Neural cell (in vitro differentiated cells): ENCODE measurements at regions not wholly inside any gene's neighbourhood (a gene's known extent, or its start where the extent isn't known, plus 50 kb on each side); places are given as distances from the start of the nearest gene placed in this dataset.

Source experiments
- H2AFZ ChIP-seq: fragments of 200-600, 300-800 bp; sonication (generic), shearing (Covaris generic); 2 replicates; pipeline ENCODE4 v1.6.0; 2014; ENCODE audit warnings: low read depth, mild to moderate bottlenecking, antibody characterized with exemption, low read length, moderate library complexity
- H3F3A ChIP-seq: fragments of 200-600 bp; shearing (Covaris generic); 2 replicates; pipeline ENCODE4 v1.6.1; 2016; ENCODE audit warnings: mild to moderate bottlenecking, moderate library complexity, mixed read lengths, antibody characterized with exemption, low read length; ENCODE audit not compliant: insufficient read depth, poor library complexity, severe bottlenecking
- H3K27ac ChIP-seq: fragments of 200-600, 300-800 bp; sonication (generic), shearing (Covaris generic); 2 replicates; pipeline ENCODE4 v1.5.1; 2014; ENCODE audit warnings: mild to moderate bottlenecking, low read length, moderate library complexity
- H3K27me3 ChIP-seq: fragments of 300-800, 200-600 bp; sonication (generic), shearing (Covaris generic); 2 replicates; pipeline ENCODE4 v1.6.0; 2014; ENCODE audit warnings: mild to moderate bottlenecking, low read depth, low read length, moderate library complexity; ENCODE audit not compliant: insufficient read depth
- H3K36me3 ChIP-seq: fragments of 300-800, 200-600 bp; sonication (generic), shearing (Covaris generic); 2 replicates; pipeline ENCODE4 v1.5.1; 2014; ENCODE audit warnings: mild to moderate bottlenecking, antibody characterized with exemption, low read length, moderate library complexity; ENCODE audit not compliant: insufficient read depth
- H3K4me2 ChIP-seq: fragments of 300-800, 200-600 bp; sonication (generic), shearing (Covaris generic); 2 replicates; pipeline ENCODE4 v1.6.0; 2014; ENCODE audit warnings: mild to moderate bottlenecking, low read length
- H3K4me3 ChIP-seq: fragments of 300-800, 200-600 bp; sonication (generic), shearing (Covaris generic); 2 replicates; pipeline ENCODE4 v1.5.1; 2014; ENCODE audit warnings: mild to moderate bottlenecking, low read length, moderate library complexity
- H3K79me2 ChIP-seq: fragments of 200-600 bp; shearing (Covaris generic); replicated peaks from 2 replicates; pipeline ENCODE4 v1.6.0; 2014; ENCODE audit warnings: mild to moderate bottlenecking, low read length, moderate library complexity; ENCODE audit not compliant: insufficient read depth
- H3K9ac ChIP-seq: fragments of 300-800, 200-600 bp; sonication (generic), shearing (Covaris generic); 2 replicates; pipeline ENCODE4 v1.6.1; 2016; ENCODE audit warnings: mild to moderate bottlenecking, low read length, mixed read lengths
- H3K9me2 ChIP-seq: fragments of 200-600 bp; shearing (Covaris generic); 2 replicates; pipeline ENCODE4 v1.6.1; 2016; ENCODE audit warnings: mild to moderate bottlenecking, low read length, mixed read lengths; ENCODE audit not compliant: insufficient read depth
- H3K9me3 ChIP-seq: fragments of 200-600, 300-800 bp; sonication (generic), shearing (Covaris generic); 2 replicates; pipeline ENCODE4 v1.6.1; 2016; ENCODE audit warnings: mild to moderate bottlenecking, mixed run types, low read length, moderate library complexity, mixed read lengths
- H4K20me1 ChIP-seq: fragments of 200-600 bp; shearing (Covaris generic); 2 replicates; pipeline ENCODE4 v1.6.1; 2016; ENCODE audit warnings: mild to moderate bottlenecking, mixed run types; ENCODE audit not compliant: insufficient read depth
- EP300 ChIP-seq: fragments of 450-650 bp; conservative IDR thresholded peaks from 2 replicates; pipeline ENCODE4 v1.6.1; 2014; ENCODE audit warnings: antibody characterized with exemption, mild to moderate bottlenecking, moderate library complexity; ENCODE audit not compliant: poor library complexity, severe bottlenecking
- EZH2 ChIP-seq: fragments of 200-600, 300-800 bp; shearing (Covaris generic), sonication (generic); IDR thresholded peaks from 2 replicates; pipeline ENCODE4 v1.6.1; 2014; ENCODE audit warnings: antibody characterized with exemption, low read length, borderline replicate concordance, mild to moderate bottlenecking; ENCODE audit not compliant: insufficient read depth, poor library complexity, severe bottlenecking
- MXI1 ChIP-seq: fragments of 450-650 bp; conservative IDR thresholded peaks from 2 replicates; pipeline ENCODE4 v1.6.1; 2014; ENCODE audit warnings: antibody characterized with exemption, mild to moderate bottlenecking; ENCODE audit not compliant: poor library complexity, severe bottlenecking
- POLR2AphosphoS5 ChIP-seq: IDR thresholded peaks from 2 replicates; pipeline ENCODE4 v1.6.1; 2012
- RAD21 ChIP-seq: fragments of 450-650 bp; conservative IDR thresholded peaks from 2 replicates; pipeline ENCODE4 v1.6.1; 2014; ENCODE audit warnings: antibody characterized with exemption, mild to moderate bottlenecking, moderate library complexity
- REST ChIP-seq: IDR thresholded peaks from 2 replicates; pipeline ENCODE4 v1.6.1; 2012; ENCODE audit warnings: borderline replicate concordance
- SMC3 ChIP-seq: fragments of 450-650 bp; conservative IDR thresholded peaks from 2 replicates; pipeline ENCODE4 v1.6.1; 2014; ENCODE audit warnings: antibody characterized with exemption, mild to moderate bottlenecking, moderate library complexity; ENCODE audit not compliant: poor library complexity
- TAF1 ChIP-seq: IDR thresholded peaks from 2 replicates; pipeline ENCODE4 v1.6.1; 2012; ENCODE audit warnings: low read depth
- TF ChIP-seq, protein P1 (sequence below): fragments of 450-650 bp; IDR thresholded peaks from 2 replicates; pipeline ENCODE4 v1.5.1; 2014; ENCODE audit warnings: antibody characterized with exemption, mild to moderate bottlenecking, moderate library complexity; ENCODE audit not compliant: poor library complexity, severe bottlenecking

DNA sequence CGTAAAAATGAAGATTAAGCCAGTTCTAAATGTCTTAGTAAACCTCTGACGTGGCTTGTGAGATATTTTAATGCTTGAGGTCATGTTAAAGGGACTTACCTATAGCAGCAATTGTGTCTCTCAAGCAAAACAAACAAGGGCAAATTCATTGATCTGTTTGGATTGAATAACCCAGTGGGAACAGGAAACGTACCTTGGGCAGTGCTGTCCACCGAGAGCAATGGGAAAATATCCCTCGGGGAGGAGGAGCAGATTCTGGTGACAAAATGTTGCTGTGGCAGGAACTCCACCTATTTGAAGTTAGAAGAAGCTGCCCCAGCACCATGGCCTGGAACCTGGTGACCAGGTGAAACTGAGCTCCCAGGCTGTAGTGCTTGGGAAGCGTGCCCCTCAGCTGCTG, 107.1 kb upstream of the FZD8 start:
- H3K9me2 ChIP-seq = no peaks in the 10 kb centered on the region
- no peak overlapping the region for H3K4me2 ChIP-seq
- no peaks in the 10 kb centered on the region for H3F3A ChIP-seq
- H3K79me2 ChIP-seq = no peaks in the 10 kb centered on the region
- H4K20me1 ChIP-seq = no peaks in the 10 kb centered on the region
- no peak overlapping the region for H3K27ac ChIP-seq
- no peak for TF ChIP-seq TAF1
- no peak for TF ChIP-seq EZH2
- no peak for TF ChIP-seq POLR2AphosphoS5
- no peak for TF ChIP-seq MXI1
- TF ChIP-seq RAD21 = no peak
- no peak for TF ChIP-seq EP300
- no peak for TF ChIP-seq REST
- no peak for TF ChIP-seq SMC3
- TF ChIP-seq, protein P1, sequence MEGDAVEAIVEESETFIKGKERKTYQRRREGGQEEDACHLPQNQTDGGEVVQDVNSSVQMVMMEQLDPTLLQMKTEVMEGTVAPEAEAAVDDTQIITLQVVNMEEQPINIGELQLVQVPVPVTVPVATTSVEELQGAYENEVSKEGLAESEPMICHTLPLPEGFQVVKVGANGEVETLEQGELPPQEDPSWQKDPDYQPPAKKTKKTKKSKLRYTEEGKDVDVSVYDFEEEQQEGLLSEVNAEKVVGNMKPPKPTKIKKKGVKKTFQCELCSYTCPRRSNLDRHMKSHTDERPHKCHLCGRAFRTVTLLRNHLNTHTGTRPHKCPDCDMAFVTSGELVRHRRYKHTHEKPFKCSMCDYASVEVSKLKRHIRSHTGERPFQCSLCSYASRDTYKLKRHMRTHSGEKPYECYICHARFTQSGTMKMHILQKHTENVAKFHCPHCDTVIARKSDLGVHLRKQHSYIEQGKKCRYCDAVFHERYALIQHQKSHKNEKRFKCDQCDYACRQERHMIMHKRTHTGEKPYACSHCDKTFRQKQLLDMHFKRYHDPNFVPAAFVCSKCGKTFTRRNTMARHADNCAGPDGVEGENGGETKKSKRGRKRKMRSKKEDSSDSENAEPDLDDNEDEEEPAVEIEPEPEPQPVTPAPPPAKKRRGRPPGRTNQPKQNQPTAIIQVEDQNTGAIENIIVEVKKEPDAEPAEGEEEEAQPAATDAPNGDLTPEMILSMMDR = no peak
- H3K9me3 ChIP-seq = no peaks in the 10 kb centered on the region
- no peak overlapping the region for H2AFZ ChIP-seq
- no peaks in the 10 kb centered on the region for H3K36me3 ChIP-seq
- H3K4me3 ChIP-seq = no peak overlapping the region
- H3K27me3 ChIP-seq = no peaks in the 10 kb centered on the region
- no peak overlapping the region for H3K9ac ChIP-seq

DNA sequence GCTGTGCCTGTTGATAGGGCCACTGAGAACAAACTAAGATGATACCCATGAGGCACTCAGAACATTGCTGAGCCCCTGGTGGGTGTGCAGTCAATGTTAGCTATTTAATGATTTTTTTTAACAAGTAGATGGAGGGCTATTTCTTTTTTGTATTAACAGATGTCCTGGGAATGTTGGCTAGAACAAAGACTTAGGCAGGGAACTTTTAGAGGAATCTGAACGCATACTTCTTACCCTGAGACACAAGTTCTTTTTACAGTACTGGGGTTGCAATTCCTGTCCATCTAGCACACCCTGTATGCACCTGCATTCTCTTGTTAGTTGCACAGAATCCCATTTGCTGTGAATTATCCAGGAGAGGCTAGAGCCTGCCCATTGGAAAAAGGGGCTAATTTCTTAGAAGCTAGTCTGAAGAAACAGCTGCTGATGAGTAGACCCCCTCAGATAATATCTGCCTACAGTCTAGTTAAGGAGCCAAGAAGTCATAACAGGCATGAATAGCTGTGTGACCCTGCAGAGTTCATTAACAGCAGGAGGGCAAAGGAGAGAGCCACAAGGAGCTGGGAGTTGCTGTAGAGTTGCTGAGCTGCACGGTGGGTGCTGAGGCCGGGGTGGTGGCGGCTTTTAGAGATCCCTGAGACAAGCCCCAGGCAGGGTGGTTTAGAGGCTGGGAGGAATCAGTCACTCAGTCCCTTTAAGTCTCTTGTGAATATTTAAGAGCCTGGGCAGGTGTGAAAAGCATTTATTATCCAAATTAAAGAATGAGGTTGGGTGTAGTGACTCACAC, 103.7 kb upstream of the FZD8 start:
- Histone ChIP-seq H4K20me1 (no peaks in the 10 kb centered on the region), H3K27me3 (no peaks in the 10 kb centered on the region), H2AFZ (no peak overlapping the region), H3F3A (no peaks in the 10 kb centered on the region), H3K4me2 (no peak overlapping the region), H3K36me3 (no peaks in the 10 kb centered on the region), H3K9me2 (no peaks in the 10 kb centered on the region), H3K4me3 (no peak overlapping the region), H3K9ac (no peak overlapping the region), H3K27ac (no peak overlapping the region), H3K79me2 (no peaks in the 10 kb centered on the region), H3K9me3 (no peaks in the 10 kb centered on the region)
- TF ChIP-seq TAF1 (no peak), EZH2 (no peak), RAD21 (no peak), POLR2AphosphoS5 (no peak), SMC3 (no peak), EP300 (no peak), MXI1 (no peak), REST (no peak)
- TF ChIP-seq, protein P1 = no peak
